Gastroesophageal sphincter (tissue), 3 donors: ENCODE measurements at regions not wholly inside any gene's neighbourhood (a gene's known extent, or its start where the extent isn't known, plus 50 kb on each side); places are given as distances from the start of the nearest gene placed in this dataset.

ENCODE experiments used
- CTCF ChIP-seq, 4 experiments: fragments of 200-600 bp in 2 of 4; fragments of 450-650 bp in 2 of 4; sonication (generic) in 1 of 4; IDR thresholded peaks; one replicate each; pipeline ENCODE4 v1.5.1; 2017 to 2019; ENCODE audit warnings: antibody characterized with exemption in 4 of 4, mild to moderate bottlenecking in 2 of 4, moderate library complexity in 2 of 4
- EP300 ChIP-seq: sonication (generic); formaldehyde crosslinking; IDR thresholded peaks from one replicate; pipeline ENCODE4 v1.6.1; 2017; ENCODE audit warnings: antibody characterized with exemption, mild to moderate bottlenecking
- POLR2A ChIP-seq, 2 donors: fragments of 450-650 bp; IDR thresholded peaks; one replicate each; pipeline ENCODE4 v1.6.1; 2017; ENCODE audit warnings: antibody characterized with exemption in 2 of 2, mild to moderate bottlenecking in 2 of 2, moderate library complexity in 1 of 2
- POLR2AphosphoS5 ChIP-seq: sonication (generic); formaldehyde crosslinking; IDR thresholded peaks from one replicate; pipeline ENCODE4 v1.6.1; 2017; ENCODE audit warnings: antibody characterized with exemption

- TF ChIP-seq POLR2A (IDR thresholded peaks at IDR 0.05) (no peak), CTCF (IDR thresholded peaks at IDR 0.05) (no peak), EP300 (no peak), POLR2AphosphoS5 (no peak)
Measured at GRCh38 chr1:50346621-50347020, 76.6 kb downstream of the DMRTA2 start.
